GM21423 (cell line): ENCODE measurements at regions not wholly inside any gene's neighbourhood (a gene's known extent, or its start where the extent isn't known, plus 50 kb on each side); places are given as distances from the start of the nearest gene placed in this dataset.

ENCODE experiments used
- ATAC-seq: cut with Tn5 transposase; IDR thresholded peaks from one replicate; pipeline ENCODE4 v1.9.1; 2021; ENCODE audit warnings: mild to moderate bottlenecking, moderate library complexity; ENCODE audit not compliant: unreplicated experiment

- ATAC-seq, result no peak
Observed at GRCh38 chr3:28877912-28878311, 403.0 kb upstream of the RBMS3 start.

GRCh38 chr3:28890373-28890772 is 390.5 kb upstream of the RBMS3 start:
- no peak for ATAC-seq

GRCh38 chr3:28891485-28891884 is 389.4 kb upstream of the RBMS3 start:
- ATAC-seq, result no peak

GRCh38 chr3:28900301-28900700 is 380.6 kb upstream of the RBMS3 start:
- no peak for ATAC-seq

GRCh38 chr3:28901018-28901417 is 379.9 kb upstream of the RBMS3 start:
- no peak for ATAC-seq

GRCh38 chr3:28903171-28903601 is 377.7 kb upstream of the RBMS3 start:
- no peak for ATAC-seq

GRCh38 chr3:28905798-28906197 is 375.1 kb upstream of the RBMS3 start:
- no peak for ATAC-seq

GRCh38 chr3:28906561-28907310 is 374.1 kb upstream of the RBMS3 start:
- ATAC-seq, result no peak

GRCh38 chr3:28907616-28908015 is 373.3 kb upstream of the RBMS3 start:
- ATAC-seq, result no peak

GRCh38 chr3:28912120-28912885 is 368.6 kb upstream of the RBMS3 start:
- ATAC-seq, result no peak

- ATAC-seq, result no peak
Observed at GRCh38 chr3:28915741-28916500, 364.9 kb upstream of the RBMS3 start.

- peak; percentile 81 for ATAC-seq
Observed at GRCh38 chr3:28916713-28917499, 364.0 kb upstream of the RBMS3 start.

GRCh38 chr3:28917895-28918475 is 362.9 kb upstream of the RBMS3 start:
- ATAC-seq, result no peak

- ATAC-seq, result no peak
Observed at GRCh38 chr3:28922376-28922775, 358.5 kb upstream of the RBMS3 start.

GRCh38 chr3:28923994-28924393 is 356.9 kb upstream of the RBMS3 start:
- ATAC-seq, result no peak

GRCh38 chr3:28924744-28925360 is 356.0 kb upstream of the RBMS3 start:
- no peak for ATAC-seq

GRCh38 chr3:28933337-28933736 is 347.5 kb upstream of the RBMS3 start:
- no peak for ATAC-seq

- no peak for ATAC-seq
Observed at GRCh38 chr3:28934126-28934813, 346.6 kb upstream of the RBMS3 start.

GRCh38 chr3:28935146-28935545 is 345.7 kb upstream of the RBMS3 start:
- no peak for ATAC-seq
